ENCODE measurements at regions not wholly inside any gene's neighbourhood (a gene's known extent, or its start where the extent isn't known, plus 50 kb on each side); places are given as distances from the start of the nearest gene placed in this dataset.

DNA sequence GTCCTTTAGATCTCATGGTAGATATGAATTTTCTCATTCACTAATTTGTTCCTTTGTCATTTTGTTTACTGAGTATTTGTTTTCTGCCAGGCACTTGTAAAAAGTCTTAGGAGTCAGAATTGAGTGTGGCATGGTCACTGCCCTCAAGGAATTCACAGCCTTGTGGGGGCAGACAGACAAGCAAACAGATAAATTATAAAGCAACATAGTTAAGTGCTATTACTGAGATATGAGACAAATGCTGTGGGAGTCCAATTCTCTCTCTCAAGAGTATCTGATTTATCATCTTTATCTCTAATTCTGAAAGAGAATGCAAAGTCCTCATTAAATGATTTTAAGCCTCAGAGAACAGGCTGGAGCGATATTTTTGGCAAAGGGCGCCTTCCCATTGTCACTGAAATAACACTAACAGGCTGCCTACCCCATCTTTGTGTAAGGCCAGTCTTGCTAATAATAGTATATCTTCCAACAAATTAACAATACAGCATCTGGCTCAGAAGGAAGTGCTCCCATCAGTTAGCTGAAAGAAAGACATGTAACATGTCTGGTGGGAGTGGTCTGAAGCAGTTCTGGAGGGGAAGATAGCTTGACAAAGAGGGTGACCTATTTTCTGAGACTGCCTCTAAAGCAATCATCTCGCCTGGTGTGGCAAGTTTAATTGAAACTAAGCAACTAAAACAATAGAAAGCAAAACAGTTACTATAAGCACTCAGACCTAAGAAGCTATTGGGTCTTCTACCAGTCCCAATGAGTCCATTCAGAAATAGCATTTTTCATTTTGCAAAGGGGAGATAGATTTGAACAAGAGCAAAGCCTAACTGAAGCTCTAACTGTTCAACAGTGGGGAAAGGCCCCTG is 61.5 kb upstream of the AMOT start:
- peaks cover 6% of the 10 kb centered on the region for H3K9me3 Mint-ChIP-seq
- H3K4me3 Mint-ChIP-seq, result no peak overlapping the region
- H3K27me3 Mint-ChIP-seq (ENCODE audit: low read depth, poor library complexity), result peaks cover 4% of the 10 kb centered on the region
- no peak overlapping the region for H3K27ac Mint-ChIP-seq
- peak; percentile 12 for DNase-seq
- TF ChIP-seq, protein P1, sequence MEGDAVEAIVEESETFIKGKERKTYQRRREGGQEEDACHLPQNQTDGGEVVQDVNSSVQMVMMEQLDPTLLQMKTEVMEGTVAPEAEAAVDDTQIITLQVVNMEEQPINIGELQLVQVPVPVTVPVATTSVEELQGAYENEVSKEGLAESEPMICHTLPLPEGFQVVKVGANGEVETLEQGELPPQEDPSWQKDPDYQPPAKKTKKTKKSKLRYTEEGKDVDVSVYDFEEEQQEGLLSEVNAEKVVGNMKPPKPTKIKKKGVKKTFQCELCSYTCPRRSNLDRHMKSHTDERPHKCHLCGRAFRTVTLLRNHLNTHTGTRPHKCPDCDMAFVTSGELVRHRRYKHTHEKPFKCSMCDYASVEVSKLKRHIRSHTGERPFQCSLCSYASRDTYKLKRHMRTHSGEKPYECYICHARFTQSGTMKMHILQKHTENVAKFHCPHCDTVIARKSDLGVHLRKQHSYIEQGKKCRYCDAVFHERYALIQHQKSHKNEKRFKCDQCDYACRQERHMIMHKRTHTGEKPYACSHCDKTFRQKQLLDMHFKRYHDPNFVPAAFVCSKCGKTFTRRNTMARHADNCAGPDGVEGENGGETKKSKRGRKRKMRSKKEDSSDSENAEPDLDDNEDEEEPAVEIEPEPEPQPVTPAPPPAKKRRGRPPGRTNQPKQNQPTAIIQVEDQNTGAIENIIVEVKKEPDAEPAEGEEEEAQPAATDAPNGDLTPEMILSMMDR (IDR thresholded peaks at IDR 0.05), result no peak
- H3K36me3 Mint-ChIP-seq (ENCODE audit: low read depth), result no peaks in the 10 kb centered on the region
- H3K4me1 Mint-ChIP-seq, result no peaks in the 10 kb centered on the region

DNA sequence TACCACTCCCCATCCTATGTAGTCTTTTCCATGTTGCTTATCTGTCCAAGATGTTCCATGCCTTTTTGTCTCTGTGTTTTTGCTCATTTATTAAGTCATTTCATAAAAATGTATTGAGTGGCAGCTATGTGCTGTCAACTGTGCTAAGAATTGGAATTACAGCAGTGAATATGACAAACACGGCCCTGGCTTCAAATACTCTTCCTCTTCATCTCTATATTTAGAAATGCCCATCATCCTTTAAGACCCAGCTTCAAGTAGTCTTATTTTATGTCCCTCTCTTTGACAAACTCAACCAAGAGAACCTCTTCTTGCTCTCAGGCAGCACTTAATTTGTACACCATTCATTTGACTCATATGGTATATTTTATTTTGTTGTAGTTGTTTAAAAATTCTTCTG is 55.4 kb upstream of the AMOT start:
- Mint-ChIP-seq H3K4me1 (peaks cover 5% of the 10 kb centered on the region), H3K4me3 (no peak overlapping the region), H3K36me3 (ENCODE audit: low read depth) (no peaks in the 10 kb centered on the region), H3K9me3 (peaks cover 6% of the 10 kb centered on the region), H3K27ac (no peak overlapping the region), H3K27me3 (ENCODE audit: low read depth, poor library complexity) (peaks cover 4% of the 10 kb centered on the region)
- DNase-seq, result no peak
- TF ChIP-seq, protein P1 (IDR thresholded peaks at IDR 0.05), result no peak
